SIG-M5 (cell line): ENCODE measurements at regions not wholly inside any gene's neighbourhood (a gene's known extent, or its start where the extent isn't known, plus 50 kb on each side); places are given as distances from the start of the nearest gene placed in this dataset.

Source experiments
- DNase-seq: peaks from one replicate; lab custom pipeline; 2025; lab: John Stamatoyannopoulos, UW

DNA sequence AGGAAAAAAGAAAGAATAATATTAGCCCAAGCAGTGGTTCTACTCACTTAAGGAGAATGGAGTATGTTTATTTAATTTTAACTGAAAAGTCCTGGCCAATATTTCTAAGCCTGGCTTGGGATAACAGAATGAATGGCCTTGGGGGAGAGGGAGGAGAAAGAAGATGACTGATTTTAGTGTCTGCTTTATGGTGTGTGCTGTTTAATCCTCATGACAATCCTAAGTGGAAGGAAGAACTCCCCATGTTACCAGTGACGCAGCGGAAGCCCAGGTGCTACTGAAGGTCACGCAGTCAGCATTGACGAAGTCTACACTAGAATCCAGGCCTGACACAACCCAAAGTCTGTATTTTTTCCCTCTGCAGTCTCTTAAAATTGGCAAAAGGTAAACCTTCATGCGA lies 50.5 kb downstream of the PALM2AKAP2 start:
- no peak for DNase-seq

DNA sequence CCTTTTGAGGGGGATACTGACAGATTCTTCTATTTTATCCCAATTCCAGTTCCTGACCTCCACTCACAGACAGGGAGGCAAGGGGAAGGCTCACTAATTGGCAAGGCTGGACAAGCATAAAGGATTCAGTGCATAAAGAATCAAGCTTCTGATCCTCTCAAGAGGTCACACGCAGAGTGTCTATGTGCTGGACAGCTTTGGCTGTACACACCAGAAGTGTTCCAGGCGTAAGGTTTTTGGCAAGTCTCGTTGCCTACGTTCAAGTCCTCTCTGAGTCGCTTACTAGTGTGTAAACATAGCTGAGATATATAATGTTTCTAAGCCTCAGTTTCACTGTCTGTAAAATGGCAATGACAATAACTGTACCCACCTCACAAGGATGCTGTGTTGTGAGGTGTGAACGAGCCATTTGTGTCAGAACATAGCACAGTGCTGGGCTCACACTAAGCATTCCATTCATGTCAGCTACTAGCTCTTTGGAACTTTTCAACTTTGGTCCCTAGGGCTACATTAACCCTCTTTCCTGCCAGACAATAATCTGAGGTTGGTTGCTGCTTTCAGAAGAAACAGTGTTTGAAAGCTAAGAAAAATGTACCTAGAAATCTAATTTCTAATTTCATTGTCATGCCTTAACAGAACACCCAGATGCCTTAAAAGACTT lies 52.1 kb downstream of the PALM2AKAP2 start:
- no peak for DNase-seq

DNA sequence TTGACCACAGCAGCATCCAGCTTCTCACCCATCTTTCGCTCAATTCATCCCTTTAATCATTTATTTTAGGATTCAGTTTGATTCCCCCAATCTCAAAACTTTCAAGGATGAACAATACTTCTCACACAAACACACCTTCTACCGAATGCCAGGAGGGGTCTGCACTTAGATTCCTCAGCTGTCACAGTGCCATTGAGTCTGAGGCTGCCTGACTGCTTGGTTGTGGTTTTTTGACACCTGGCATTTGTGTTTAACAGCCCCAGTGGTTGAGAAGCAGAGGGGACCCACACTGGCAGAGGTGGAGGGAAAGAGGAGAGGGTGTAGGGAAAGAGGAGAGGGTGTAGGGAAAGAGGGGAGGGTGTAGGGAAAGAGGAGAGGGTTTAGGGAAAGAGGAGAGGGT lies 54.9 kb downstream of the PALM2AKAP2 start:
- DNase-seq: no peak

DNA sequence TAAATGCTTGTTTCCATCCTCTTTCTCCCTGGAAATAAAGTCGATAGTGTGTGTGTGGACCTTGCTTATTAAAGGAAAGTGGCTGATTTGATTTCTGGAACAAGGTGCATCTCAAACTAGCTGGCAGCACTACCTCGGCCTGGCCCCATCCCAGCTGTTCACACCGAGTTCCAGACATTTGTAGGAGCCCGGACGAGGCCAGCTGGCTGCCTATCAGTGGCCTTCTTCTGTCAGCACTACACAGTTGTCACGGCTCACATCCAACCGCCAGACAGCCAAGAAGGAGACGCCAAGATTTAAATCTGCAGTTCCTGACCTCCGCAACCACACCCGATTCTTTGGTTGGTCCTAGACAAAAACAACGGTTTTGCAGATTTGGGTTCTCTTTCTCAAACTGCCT lies 63.6 kb downstream of the PALM2AKAP2 start:
- no peak for DNase-seq

DNA sequence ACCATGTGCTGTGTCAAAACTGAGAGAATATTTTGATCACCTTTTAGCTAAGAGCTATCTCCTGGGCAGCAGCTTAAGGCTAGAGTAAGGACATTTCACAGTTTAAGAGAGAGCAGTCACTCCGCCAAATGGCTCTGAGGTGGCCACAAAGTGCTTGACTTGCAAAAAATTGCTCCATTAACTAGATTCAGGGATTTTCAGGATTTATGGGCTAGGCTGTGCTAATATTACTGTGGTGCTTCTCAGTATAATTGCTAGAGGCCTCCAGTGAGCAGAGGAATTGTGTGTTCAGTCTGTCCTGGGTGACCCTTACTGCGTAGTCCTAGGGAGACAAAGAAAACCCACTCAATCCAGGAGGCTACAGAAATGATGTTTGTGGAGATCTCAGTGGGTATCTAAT lies 65.2 kb downstream of the PALM2AKAP2 start:
- DNase-seq: no peak

DNA sequence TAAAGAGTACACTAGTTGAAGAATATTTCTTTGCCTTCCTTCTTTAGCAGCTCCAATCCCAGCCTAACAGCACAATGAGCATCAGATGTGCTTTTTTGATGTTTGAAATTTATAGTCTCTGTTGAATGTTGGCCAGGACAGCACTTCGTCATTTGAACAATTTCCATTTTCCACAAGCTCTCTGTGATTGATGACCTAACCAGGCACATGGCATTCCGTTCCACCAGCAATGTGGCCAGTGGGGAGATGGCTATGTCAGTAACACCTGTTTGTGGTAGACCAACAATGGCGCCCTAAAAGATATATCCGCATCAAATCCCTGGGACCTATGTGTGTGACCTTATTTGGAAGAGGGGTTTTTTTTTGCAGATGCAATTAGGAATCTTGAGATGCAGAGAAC lies 66.8 kb downstream of the PALM2AKAP2 start:
- DNase-seq: no peak

DNA sequence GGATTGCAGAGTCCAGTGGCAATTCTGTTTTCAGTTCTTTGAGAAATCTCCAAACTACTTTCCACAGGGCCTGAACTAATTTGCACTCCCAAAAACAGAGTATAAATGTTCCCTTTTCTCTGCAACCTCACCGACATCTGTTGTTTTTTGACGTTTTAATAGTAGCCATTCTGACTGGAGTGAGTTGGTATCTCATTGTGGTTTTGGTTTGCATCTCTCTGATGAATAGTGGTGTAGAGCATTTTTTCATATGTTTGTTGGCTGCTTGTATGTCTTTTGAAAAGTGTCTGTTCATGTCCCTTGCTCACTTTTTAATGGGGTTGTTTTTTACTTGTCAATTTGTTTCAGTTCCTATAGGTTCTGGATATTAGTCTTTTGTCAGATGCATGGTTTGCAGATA lies 72.6 kb downstream of the PALM2AKAP2 start:
- no peak for DNase-seq

DNA sequence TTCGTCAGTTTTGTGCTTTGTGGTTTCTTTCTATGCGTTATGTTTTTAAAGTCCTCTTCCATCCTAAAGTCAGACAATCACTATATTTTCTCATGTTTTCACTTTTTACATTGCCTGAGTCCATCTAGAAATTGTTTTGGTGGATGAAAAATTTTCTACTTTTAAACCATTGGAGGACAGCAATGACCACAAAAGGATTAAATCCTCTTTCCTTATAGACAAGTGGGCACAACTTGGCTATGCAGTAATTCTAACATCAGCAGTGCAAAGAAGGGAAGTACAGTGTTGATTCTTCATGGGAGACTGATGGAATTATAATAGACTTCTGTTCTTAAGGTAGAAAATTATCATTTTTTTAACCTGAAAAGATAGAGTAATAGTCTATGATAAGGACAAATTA lies 75.5 kb downstream of the PALM2AKAP2 start:
- DNase-seq: no peak

DNA sequence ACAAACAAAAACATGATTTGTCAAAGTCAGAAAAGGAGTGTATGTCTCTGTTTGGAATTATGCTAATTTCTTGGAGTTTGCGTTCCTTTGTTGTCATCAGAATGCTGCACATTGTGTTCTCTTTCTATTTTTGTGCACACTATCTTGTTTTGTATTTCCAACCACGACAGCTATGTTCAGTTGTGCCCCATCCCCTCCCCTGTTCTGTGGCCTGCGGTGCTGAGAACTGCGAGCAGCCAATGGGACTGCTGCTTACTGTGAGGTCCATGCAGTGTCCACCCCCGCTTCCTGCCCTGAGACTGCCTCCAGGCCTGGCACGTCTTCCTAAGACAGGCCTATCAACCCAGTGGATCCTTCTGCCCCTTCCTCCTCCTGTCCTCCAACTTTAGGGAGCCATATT lies 76.8 kb downstream of the PALM2AKAP2 start:
- no peak for DNase-seq

DNA sequence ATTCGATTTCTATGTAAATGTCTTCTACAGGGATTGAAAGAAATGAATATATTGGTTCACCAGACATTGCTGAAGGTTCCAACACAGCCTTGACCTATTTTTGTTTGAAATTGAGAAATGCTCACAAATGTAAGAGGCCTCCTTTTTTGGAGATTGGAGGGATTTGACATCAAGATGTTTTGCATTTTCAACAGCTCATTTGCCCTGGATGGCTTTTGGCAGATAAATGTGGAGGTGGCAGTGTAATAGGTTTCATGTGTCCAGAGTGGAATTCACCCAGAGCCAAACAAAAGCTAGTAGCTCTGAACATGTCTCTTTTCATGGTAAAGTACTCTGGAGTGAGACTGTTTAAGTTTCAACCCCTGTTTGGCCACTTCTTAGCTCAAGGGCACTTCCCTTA lies 77.3 kb downstream of the PALM2AKAP2 start:
- DNase-seq: no peak

DNA sequence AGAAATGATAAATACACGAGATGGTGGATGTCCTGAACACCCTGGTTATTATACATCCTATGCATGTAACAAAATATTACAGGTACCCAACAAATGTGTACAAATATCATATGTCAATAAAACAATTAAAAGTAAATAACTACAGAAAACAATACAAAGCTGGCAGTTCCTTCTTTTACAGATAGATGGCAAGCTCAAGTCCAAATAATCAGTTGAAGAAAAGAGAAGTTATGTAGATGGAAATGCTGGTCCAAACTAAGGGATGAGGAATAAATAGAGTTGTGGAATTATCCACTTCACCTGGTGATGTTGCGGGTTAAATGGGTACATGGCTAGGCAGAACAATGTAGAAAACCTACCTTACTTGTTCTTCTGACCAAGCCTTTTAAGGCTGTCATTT lies 79.4 kb downstream of the PALM2AKAP2 start:
- DNase-seq: no peak

DNA sequence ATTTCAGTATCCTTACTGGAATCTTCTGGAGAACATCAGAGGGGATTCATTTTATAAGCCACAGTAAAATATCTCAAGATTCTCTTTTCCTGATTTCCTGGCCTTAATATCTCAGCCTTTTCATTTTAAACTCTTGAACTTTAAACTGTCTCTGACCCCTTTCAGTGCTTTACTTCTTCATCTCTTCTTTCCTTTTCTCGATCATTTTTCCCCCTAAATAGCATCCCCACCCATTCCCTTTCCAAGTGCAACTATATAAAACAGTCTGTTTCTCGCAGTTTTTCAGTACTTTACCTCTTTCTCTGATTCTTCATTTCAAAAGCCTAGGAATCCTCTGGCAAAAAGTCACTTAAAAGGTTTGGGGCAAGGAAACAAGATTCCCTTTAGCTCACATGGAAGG lies 80.5 kb downstream of the PALM2AKAP2 start:
- no peak for DNase-seq

DNA sequence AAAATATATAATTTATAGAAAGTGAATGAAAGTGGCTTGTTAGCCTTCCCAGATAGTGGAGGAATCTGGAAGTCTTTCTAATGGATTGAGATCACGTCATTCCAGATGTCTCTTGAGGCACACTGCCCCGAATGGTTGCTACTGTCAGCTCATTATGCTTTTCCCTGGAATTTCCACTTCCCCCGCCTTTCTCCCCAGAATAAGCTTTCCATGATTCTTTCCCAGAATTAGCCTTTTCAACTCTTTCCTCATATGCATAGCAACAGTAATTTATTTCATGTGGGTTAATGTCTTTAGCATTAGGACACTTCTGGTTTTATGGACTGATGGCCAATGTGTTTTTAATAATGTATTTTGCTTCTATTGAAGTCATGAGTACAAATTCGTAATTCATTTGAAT lies 81.5 kb downstream of the PALM2AKAP2 start:
- no peak for DNase-seq

DNA sequence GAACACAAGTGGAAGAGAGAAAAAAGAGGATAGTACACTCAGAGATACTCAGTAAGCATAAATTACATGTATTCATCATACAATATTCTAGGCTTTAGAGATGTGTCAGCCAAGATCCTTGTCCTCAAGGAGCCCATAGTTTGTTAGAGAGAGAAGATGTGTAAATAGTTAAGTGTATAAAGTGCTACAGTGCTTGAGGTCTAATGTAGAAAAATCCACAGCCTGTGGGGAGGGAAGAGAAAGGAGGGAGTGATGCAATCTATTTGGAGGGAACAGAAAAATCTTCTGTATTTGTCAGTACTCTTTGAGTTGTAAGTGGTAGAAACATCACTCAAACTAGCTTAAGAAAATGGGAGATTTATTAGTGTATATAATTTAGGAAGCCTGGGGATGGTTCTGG lies 81.9 kb downstream of the PALM2AKAP2 start:
- no peak for DNase-seq

DNA sequence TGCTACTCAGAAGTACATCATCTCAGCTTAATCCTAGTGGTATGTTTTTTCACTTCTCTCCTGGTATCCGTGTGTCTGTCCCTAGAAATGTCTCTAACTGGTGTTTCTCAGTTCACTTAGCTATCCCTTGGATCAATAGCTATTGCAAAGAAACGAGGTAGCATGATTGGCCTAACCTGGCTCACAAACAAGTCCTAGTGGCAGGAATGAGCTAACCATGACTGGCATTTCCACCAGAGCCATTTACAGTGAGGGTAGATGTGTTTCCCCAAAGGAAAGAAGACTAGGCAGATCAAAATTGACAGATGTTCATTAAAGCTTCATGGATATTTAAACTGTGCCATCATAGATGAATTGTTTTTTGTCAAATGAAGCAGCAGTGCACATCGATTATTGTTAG lies 82.5 kb downstream of the PALM2AKAP2 start:
- DNase-seq: no peak

DNA sequence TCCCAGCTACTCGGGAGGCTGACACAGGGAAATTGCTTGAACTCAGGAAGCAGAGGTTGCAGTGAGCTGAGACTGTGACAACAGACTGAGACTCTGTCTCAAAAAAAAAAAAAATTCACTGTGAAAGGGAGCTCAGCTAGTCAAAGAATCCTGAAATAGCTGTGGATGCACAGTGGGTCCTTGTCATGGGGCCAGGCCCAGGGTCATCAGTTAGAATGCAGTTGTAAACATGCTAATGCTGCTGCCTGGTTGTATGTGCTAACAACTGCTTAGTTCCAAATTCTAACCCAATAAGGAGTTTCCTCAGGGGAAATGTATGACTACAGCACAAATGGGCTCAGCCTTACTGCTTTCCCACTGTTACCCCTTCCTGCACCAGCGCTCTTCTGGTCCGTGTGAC lies 84.0 kb downstream of the PALM2AKAP2 start:
- no peak for DNase-seq

DNA sequence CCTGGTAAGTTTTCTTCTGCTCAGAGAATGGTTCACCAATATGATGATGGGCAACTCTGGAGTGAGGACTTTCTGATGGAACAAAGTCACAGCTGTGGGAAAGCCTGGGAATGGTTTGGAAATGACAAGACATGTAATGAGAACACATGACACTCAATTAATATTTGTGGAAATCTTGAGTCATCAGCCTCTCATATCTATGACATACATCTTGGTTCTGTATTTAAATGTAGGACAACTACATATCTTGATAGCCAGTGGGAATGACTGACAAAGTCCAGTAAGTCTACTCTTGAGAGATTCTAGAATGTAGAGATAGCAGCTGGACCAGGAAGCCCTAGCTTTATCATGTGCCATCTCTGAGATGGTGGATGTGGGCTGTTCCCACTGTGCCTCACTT lies 85.5 kb downstream of the PALM2AKAP2 start:
- DNase-seq: no peak

DNA sequence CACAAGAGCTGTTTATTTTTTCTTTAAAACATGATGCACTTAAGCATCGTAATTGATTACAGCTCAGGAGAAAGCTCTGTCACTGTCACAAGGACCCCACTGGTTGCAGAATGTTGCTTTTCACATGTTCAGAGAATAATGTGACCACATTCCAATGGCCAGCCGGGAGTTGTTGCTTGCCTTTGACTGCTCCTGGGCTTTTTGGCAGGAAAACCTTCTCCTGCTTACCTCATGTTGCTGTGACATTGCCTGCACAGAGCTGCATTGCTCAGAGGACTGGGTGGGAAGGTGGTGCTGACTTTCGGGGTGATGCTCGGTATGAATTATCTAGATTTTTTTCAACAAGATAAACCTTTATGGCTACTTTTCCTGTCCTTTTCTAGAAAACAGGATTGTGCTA lies 88.2 kb downstream of the PALM2AKAP2 start:
- DNase-seq: no peak

DNA sequence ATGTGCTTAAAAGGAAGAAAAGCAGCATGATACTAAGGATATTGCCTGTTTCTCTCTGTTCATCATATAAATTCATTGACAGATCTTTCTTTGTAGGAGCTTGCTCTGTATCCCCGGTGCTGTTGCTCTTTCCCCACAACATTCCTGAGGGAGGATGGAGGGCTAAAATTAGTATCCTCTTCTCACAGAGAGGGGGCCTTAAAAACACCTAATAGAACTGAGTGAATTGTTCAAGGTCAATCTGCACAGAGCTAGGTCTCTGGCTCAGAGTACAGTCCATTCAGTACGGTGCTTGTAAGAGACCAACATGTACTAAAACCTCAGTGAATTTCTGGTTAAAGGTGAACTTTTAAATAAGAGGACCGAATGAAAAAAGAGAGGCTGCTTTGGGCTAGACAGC lies 88.7 kb downstream of the PALM2AKAP2 start:
- no peak for DNase-seq

DNA sequence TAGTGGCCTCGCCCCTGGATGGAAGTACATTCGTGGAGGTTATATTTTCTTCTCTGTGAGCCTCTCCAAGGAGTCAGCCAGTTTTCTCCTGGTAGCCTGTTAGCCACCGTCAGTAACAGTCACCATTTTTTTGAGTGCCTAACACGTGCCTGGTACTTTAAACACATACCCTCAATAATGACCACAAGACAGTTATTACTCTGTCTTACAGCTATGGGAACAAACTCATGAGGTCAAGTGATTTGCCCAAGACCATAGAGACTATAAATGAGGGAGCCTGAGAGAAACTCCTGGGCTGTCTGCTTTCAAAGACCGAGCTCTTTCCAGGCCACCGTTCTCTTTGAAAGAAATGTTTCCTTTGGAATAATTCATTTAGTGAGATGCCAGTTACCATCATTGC lies 90.4 kb downstream of the PALM2AKAP2 start:
- no peak for DNase-seq

DNA sequence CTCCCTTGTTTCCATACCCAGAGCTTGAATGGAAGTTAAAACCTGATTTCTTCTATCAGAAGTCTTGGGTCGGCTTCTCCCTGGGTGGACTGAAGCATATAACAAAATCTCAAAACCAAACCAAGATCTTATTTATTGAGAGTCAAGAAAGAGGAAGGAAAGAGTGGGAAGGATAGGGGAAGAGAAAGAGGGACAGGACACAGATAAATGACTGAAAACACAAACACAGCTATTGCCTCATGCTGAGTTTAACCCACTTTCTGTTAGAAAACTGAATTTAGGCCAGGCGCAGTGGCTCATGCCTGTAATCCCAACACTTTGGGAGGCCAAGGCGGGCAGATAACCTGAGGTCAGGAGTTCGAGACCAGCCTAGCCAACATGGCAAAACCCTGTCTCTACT lies 92.9 kb downstream of the PALM2AKAP2 start:
- DNase-seq: no peak

DNA sequence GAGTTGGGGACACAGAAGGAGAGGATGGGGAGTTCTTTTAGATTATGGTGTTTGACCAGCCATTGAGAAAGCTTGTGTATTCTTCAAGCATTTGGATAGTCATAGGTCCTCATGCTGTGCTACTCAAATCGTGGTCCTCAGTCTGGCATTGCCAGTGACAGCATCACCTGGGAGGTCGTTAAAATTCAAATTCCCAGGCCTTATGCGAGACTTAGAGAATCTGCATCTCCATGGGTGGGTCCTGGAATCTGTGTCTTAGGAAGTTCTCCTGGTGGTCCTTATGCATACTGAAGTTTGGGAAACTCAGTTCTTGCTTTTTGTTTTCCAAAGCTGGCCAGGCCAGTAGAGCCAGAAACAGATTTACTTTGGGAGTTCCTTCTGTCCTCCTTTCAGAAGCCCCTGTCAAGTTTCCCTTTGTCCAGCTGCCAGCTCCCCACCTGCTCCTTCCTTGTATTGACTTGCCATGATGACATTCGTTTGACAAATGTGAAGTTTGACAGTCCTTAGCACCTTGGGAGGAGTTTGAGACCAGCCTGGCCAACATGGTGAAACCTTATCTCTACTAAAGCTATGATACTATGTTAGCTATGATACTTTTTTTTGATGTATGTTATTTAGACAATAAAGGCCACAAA lies 95.6 kb downstream of the PALM2AKAP2 start:
- DNase-seq: no peak

DNA sequence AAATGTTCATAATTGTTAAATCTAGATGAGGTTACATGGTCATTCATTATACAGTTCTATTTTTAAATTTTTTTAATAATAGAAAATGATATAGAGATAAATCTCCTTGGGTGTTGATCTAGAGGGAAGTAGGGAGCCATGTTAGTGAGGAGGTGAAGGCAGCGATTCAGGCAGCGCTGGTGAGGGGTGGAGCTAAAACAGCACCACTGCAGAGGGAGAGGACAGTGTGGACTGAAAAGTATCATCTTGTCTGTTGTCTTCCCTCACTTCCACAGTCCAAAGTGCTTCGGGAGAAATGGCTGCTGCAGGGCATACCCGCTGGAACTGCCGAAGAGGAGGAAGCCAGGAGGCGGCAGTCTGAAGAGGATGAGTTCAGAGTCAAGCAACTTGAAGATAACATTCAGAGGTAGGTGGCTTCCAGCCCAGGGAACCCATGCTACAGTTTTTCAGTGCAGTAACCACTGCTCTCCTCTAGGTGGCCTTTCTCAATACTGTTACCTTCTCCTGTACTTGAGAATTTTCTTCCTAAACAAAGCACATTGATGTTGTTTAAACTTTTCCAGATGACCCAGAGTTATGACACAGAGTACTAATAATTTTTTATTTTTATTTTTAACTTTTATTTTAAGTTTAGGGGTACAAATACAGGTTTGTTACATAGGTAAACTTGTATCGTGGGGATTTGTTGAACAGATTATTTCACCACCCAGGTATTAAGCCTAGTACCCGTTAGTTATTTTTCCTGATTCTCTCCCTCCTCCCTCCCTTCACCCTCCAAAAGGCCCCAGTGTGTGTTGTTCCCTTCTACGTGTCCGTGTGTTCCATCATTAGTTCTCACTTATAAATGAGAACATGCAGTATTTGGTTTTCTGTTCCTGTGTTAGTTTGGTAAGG lies 100.5 kb downstream of the PALM2AKAP2 start:
- DNase-seq: no peak
